GM12865 (cell line): ENCODE measurements at regions not wholly inside any gene's neighbourhood (a gene's known extent, or its start where the extent isn't known, plus 50 kb on each side); places are given as distances from the start of the nearest gene placed in this dataset.

Experiments used
- DNase-seq: peaks from one replicate; pipeline ENCODE4 v3.0.0; 2010; ENCODE audit warnings: low read depth
- H3K4me3 ChIP-seq: 2 replicates; pipeline ENCODE4 v1.5.1; 2011; ENCODE audit warnings: mild to moderate bottlenecking, low read depth, low read length, control low read depth
- CTCF ChIP-seq: IDR thresholded peaks from 2 replicates; pipeline ENCODE4 v1.5.1; 2011; ENCODE audit warnings: low read length, control low read depth, low read depth, inconsistent platforms; ENCODE audit not compliant: insufficient read depth; ENCODE audit errors: missing control alignments

- no peak for DNase-seq
- TF ChIP-seq CTCF = no peak
- H3K4me3 ChIP-seq = no peak overlapping the region
These were observed 156.1 kb upstream of the PTPRK start for GRCh38 chr6:128676456-128676855.

DNA sequence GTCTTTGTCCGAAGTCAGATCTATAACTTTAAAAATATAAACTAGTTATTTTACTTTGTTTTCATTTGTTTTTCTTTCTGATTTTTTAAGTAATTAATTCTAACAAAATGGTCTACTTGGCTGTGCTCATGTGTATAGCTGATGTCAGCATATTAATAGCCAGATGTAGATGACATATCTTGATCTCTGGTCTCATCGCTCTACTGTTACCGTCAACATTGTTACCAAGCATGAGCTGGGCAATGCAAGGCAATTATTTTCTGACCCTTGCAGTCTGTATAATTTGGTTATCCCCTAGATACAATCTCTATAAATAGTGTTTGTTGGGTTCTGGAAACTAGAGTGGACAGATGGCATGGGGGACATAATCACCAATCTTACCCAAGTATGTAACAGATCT is 151.6 kb upstream of the PTPRK start:
- no peak overlapping the region for H3K4me3 ChIP-seq
- no peak for TF ChIP-seq CTCF
- DNase-seq = no peak

GRCh38 chr6:128667339-128667858 is 147.0 kb upstream of the PTPRK start:
- no peak for DNase-seq
- no peak for TF ChIP-seq CTCF
- no peak overlapping the region for H3K4me3 ChIP-seq

DNA sequence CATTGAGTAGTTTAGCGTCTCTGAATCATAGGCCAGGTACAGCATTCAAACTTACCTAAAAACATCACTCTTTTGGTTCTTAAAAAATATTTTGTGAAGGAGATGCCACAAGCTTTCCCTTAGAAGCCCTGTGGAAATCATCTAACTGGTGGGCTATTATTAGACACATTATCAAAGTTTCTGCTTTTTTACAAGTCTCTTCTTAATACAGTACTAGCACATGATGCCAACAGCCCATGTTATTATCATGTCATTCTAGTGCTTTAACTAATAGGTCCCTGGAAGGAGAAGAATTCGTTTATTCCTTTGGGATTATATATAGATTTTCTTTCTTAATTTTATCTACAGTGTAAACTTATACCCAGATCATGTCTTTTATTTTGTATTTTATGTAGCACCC is 146.0 kb upstream of the PTPRK start:
- DNase-seq = no peak
- no peak for TF ChIP-seq CTCF
- H3K4me3 ChIP-seq = no peak overlapping the region

DNA sequence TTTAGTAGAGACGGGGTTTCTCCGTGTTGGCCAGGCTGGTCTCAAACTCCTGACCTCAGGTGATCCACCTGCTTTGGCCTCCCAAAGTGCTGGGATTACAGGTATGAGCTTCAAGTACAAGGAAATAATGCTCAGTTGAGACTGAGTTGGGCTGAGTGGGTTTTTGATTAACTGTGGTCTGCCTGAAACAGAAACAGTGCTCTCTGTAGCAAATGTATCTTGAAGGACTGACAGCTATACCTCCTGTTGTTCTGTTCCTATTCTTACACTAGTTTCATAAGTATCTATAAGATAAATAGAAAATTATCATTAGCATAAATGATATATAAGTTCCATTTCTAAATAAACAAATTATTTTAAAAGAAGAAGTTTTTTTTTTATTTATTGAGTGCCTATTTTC is 142.8 kb upstream of the PTPRK start:
- no peak overlapping the region for H3K4me3 ChIP-seq
- peak; percentile 10 for DNase-seq
- TF ChIP-seq CTCF = no peak

- no peak for TF ChIP-seq CTCF
- no peak overlapping the region for H3K4me3 ChIP-seq
- DNase-seq = no peak
These were observed 139.7 kb upstream of the PTPRK start for GRCh38 chr6:128659878-128660622.

DNA sequence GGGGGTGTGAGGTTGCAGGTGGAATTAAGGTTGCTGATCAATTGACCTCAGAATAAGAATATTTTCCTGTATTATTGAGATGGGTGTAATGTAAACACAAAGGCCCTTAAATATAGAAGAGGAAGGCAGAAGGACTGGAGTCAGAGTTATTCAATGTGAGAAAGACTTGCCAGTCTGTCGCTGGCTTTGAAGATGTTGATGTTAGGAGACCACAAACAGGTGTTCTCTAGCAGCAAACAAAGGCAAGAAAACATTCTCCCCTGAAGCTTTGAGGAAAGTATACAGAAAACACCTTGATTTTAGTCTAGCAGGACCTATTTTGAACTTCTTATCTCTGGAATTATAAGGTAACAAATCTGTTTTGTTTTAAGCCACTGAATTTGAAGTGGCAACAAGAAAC is 138.9 kb upstream of the PTPRK start:
- DNase-seq = no peak
- H3K4me3 ChIP-seq = no peak overlapping the region
- no peak for TF ChIP-seq CTCF
